Lower lobe of right lung (tissue), 2 donors: ENCODE measurements at regions not wholly inside any gene's neighbourhood (a gene's known extent, or its start where the extent isn't known, plus 50 kb on each side); places are given as distances from the start of the nearest gene placed in this dataset.

Experiments
- ATAC-seq, 2 donors: fragments of 200-7000 bp; cut with Tn5 transposase; one replicate each; pipeline ENCODE4 v1.9.1; 2020 to 2022; ENCODE audit warnings: mild to moderate bottlenecking in 2 of 2, moderate library complexity in 2 of 2
- DNase-seq: peaks from one replicate; pipeline ENCODE4 v3.0.0-alpha.2; 2020
- H3K27ac ChIP-seq: fragments of 200-600 bp; one replicate; pipeline ENCODE4 v1.8.0; 2022
- H3K27me3 ChIP-seq: fragments of 200-600 bp; one replicate; pipeline ENCODE4 v1.8.0; 2022; ENCODE audit warnings: low read depth
- H3K36me3 ChIP-seq: fragments of 200-600 bp; one replicate; pipeline ENCODE4 v1.8.0; 2022; ENCODE audit warnings: mild to moderate bottlenecking
- H3K4me1 ChIP-seq: fragments of 200-600 bp; one replicate; pipeline ENCODE4 v1.8.0; 2022
- H3K4me3 ChIP-seq: fragments of 200-600 bp; one replicate; pipeline ENCODE4 v1.8.0; 2022; ENCODE audit warnings: mild to moderate bottlenecking
- H3K9me3 ChIP-seq: fragments of 200-600 bp; one replicate; pipeline ENCODE4 v1.8.0; 2022
- intact Hi-C: fragments of 100-400 bp; cut with DNase I; formaldehyde crosslinking; loops from one replicate; pipeline ENCODE4 v1.11.0; 2022
- TF ChIP-seq, protein P1 (sequence below): fragments of 200-600 bp; IDR thresholded peaks from one replicate; pipeline ENCODE4 v1.8.0; 2022; ENCODE audit warnings: antibody characterized with exemption, mild to moderate bottlenecking
- donor health status: DM: no; HTN: yes; CAD: no; lungs with severe emphysema.

DNA sequence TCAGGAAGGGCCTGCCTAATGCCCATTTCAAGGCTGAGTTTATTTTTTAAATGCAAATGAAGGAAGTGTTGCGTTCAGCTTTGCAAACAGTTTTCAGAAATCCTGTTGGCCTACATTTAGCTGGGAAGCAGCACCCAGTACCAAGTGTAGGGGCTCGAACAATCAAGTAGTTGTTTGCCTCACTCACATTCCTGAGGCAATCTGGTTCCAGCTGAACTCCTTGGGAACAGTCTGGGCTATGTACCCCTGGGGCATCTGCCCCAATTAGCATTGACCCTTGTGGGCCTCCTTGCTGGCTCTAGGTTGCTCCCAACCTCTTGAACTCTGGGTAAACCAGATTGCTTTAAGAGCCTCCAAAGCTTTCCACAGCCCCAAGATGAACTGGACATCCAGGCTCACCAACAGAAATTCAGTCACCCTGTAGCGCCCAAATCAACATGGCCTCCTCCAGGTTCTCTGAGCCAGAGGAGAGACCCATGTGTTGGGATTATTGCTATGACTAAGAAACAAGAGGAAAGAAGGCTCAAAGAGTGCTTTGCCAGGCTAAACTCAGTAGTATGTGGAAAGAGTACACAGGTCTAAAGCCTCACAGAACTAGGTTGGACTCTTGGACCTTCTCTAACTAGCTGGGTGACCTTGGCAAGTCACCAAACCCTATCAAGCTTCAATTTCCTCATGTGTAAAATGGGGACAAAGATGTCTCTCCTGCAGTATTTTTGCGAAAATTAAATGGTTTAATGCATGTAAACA lies 532.7 kb downstream of the SOX2 start:
- Histone ChIP-seq H3K9me3 (no peaks in the 10 kb centered on the region), H3K27ac (no peak overlapping the region), H3K36me3 (no peaks in the 10 kb centered on the region), H3K27me3 (no peaks in the 10 kb centered on the region), H3K4me1 (no peaks in the 10 kb centered on the region), H3K4me3 (no peak overlapping the region)
- TF ChIP-seq, protein P1, sequence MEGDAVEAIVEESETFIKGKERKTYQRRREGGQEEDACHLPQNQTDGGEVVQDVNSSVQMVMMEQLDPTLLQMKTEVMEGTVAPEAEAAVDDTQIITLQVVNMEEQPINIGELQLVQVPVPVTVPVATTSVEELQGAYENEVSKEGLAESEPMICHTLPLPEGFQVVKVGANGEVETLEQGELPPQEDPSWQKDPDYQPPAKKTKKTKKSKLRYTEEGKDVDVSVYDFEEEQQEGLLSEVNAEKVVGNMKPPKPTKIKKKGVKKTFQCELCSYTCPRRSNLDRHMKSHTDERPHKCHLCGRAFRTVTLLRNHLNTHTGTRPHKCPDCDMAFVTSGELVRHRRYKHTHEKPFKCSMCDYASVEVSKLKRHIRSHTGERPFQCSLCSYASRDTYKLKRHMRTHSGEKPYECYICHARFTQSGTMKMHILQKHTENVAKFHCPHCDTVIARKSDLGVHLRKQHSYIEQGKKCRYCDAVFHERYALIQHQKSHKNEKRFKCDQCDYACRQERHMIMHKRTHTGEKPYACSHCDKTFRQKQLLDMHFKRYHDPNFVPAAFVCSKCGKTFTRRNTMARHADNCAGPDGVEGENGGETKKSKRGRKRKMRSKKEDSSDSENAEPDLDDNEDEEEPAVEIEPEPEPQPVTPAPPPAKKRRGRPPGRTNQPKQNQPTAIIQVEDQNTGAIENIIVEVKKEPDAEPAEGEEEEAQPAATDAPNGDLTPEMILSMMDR = no peak
- DNase-seq = no peak
- ATAC-seq = no peak
- intact Hi-C loops = no loop called here

- Histone ChIP-seq H3K36me3 (no peaks in the 10 kb centered on the region), H3K9me3 (no peaks in the 10 kb centered on the region), H3K4me1 (no peaks in the 10 kb centered on the region), H3K4me3 (no peak overlapping the region), H3K27ac (no peak overlapping the region), H3K27me3 (no peaks in the 10 kb centered on the region)
- no peak for DNase-seq
- ATAC-seq = no peak
- TF ChIP-seq, protein P1 = no peak
- intact Hi-C loops = no loop called here
Measured at GRCh38 chr3:182245059-182245458, 533.3 kb downstream of the SOX2 start.

GRCh38 chr3:182246870-182247269 lies 535.1 kb downstream of the SOX2 start:
- Histone ChIP-seq H3K36me3 (no peaks in the 10 kb centered on the region), H3K9me3 (no peaks in the 10 kb centered on the region), H3K4me3 (no peak overlapping the region), H3K4me1 (no peaks in the 10 kb centered on the region), H3K27ac (no peak overlapping the region), H3K27me3 (no peaks in the 10 kb centered on the region)
- no peak for ATAC-seq
- TF ChIP-seq, protein P1 = no peak
- intact Hi-C loops = no loop called here
- DNase-seq = no peak

GRCh38 chr3:182248349-182248880 lies 536.7 kb downstream of the SOX2 start:
- no peak for DNase-seq
- H3K4me1 ChIP-seq = no peaks in the 10 kb centered on the region
- H3K9me3 ChIP-seq = no peaks in the 10 kb centered on the region
- no peaks in the 10 kb centered on the region for H3K36me3 ChIP-seq
- intact Hi-C loops = no loop called here
- no peak overlapping the region for H3K4me3 ChIP-seq
- TF ChIP-seq, protein P1 = no peak
- ATAC-seq = no peak
- no peak overlapping the region for H3K27ac ChIP-seq
- H3K27me3 ChIP-seq = no peaks in the 10 kb centered on the region

GRCh38 chr3:182252802-182253201 lies 540.5 kb upstream of the ATP11B start:
- ATAC-seq = no peak
- Histone ChIP-seq H3K36me3 (no peaks in the 10 kb centered on the region), H3K4me1 (no peaks in the 10 kb centered on the region), H3K4me3 (no peak overlapping the region), H3K27me3 (no peaks in the 10 kb centered on the region), H3K9me3 (no peaks in the 10 kb centered on the region), H3K27ac (no peak overlapping the region)
- TF ChIP-seq, protein P1 = no peak
- DNase-seq = no peak
- intact Hi-C loops = no loop called here
